ENCODE measurements at regions not wholly inside any gene's neighbourhood (a gene's known extent, or its start where the extent isn't known, plus 50 kb on each side); places are given as distances from the start of the nearest gene placed in this dataset.

GRCh38 chr6:47379328-47379727 is 69.6 kb upstream of the TNFRSF21 start:
- TF ChIP-seq, protein P1, sequence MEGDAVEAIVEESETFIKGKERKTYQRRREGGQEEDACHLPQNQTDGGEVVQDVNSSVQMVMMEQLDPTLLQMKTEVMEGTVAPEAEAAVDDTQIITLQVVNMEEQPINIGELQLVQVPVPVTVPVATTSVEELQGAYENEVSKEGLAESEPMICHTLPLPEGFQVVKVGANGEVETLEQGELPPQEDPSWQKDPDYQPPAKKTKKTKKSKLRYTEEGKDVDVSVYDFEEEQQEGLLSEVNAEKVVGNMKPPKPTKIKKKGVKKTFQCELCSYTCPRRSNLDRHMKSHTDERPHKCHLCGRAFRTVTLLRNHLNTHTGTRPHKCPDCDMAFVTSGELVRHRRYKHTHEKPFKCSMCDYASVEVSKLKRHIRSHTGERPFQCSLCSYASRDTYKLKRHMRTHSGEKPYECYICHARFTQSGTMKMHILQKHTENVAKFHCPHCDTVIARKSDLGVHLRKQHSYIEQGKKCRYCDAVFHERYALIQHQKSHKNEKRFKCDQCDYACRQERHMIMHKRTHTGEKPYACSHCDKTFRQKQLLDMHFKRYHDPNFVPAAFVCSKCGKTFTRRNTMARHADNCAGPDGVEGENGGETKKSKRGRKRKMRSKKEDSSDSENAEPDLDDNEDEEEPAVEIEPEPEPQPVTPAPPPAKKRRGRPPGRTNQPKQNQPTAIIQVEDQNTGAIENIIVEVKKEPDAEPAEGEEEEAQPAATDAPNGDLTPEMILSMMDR (IDR thresholded peaks at IDR 0.05; ENCODE audit: poor library complexity, severe bottlenecking), result no peak
- TF ChIP-seq EP300 (conservative IDR thresholded peaks at IDR 0.05; ENCODE audit: poor library complexity, severe bottlenecking) (no peak), POLR2AphosphoS5 (IDR thresholded peaks at IDR 0.05) (no peak), EZH2 (IDR thresholded peaks at IDR 0.05; ENCODE audit: borderline replicate concordance, insufficient read depth, low read length, poor library complexity, severe bottlenecking) (no peak)
